ENCODE measurements at regions not wholly inside any gene's neighbourhood (a gene's known extent, or its start where the extent isn't known, plus 50 kb on each side); places are given as distances from the start of the nearest gene placed in this dataset.
A peak's percentile ranks its signal among the peaks of the same experiment; 100 is the strongest.
"Not testable (repeated sequence)": the region's sequence is repeated elsewhere in the genome, so short reads cannot be mapped to it uniquely, and the experiment has no call there.

- no peak overlapping the region for H3K27ac Mint-ChIP-seq
Measured at GRCh38 chr2:236355911-236356310, 91.7 kb upstream of the ASB18 start.

GRCh38 chr2:236356321-236356720 lies 92.1 kb upstream of the ASB18 start:
- not testable (repeated sequence) for H3K4me3 Mint-ChIP-seq; H3K36me3 Mint-ChIP-seq; DNase-seq (ENCODE audit: low spot score in 2 of 2); ATAC-seq; H3K27ac Mint-ChIP-seq; H3K9me3 Mint-ChIP-seq
- H3K4me1 Mint-ChIP-seq: peaks cover 13% of the 10 kb centered on the region

More at GRCh38 chr2:236355911-236356310, 91.7 kb upstream of the ASB18 start:
- DNase-seq (ENCODE audit: low spot score in 2 of 2) (no peak), ATAC-seq (peak; percentile 22)
- no peaks in the 10 kb centered on the region for H3K9me3 Mint-ChIP-seq
- H3K4me3 Mint-ChIP-seq: no peak overlapping the region
- H3K36me3 Mint-ChIP-seq: no peaks in the 10 kb centered on the region
- peaks cover 13% of the 10 kb centered on the region for H3K4me1 Mint-ChIP-seq

- not testable (repeated sequence) for H3K4me1 Mint-ChIP-seq, ATAC-seq, H3K36me3 Mint-ChIP-seq, H3K27ac Mint-ChIP-seq, H3K9me3 Mint-ChIP-seq, H3K4me3 Mint-ChIP-seq
- peak in 1 of 2 donors; percentile 44 for DNase-seq (ENCODE audit: low spot score in 2 of 2)
Measured at GRCh38 chr2:236358482-236358881, 94.3 kb upstream of the ASB18 start.

- Mint-ChIP-seq H3K27ac (no peak overlapping the region), H3K36me3 (no peaks in the 10 kb centered on the region), H3K9me3 (no peaks in the 10 kb centered on the region), H3K4me3 (no peak overlapping the region), H3K4me1 (peaks cover 6% of the 10 kb centered on the region)
- peak; percentile 48 for ATAC-seq
- peak in 1 of 2 donors; percentile 39 for DNase-seq (ENCODE audit: low spot score in 2 of 2)
Measured at GRCh38 chr2:236359426-236360045, 95.3 kb upstream of the ASB18 start.

GRCh38 chr2:236360496-236360895 lies 96.3 kb upstream of the ASB18 start:
- no peaks in the 10 kb centered on the region for H3K36me3 Mint-ChIP-seq
- ATAC-seq (no peak), DNase-seq (ENCODE audit: low spot score in 2 of 2) (no peak)
- H3K9me3 Mint-ChIP-seq: no peaks in the 10 kb centered on the region
- H3K27ac Mint-ChIP-seq: no peak overlapping the region
- peaks cover 15% of the 10 kb centered on the region for H3K4me1 Mint-ChIP-seq
- H3K4me3 Mint-ChIP-seq: no peak overlapping the region

- DNase-seq (ENCODE audit: low spot score in 2 of 2) (no peak), ATAC-seq (no peak)
- Mint-ChIP-seq H3K27ac (no peak overlapping the region), H3K36me3 (no peaks in the 10 kb centered on the region), H3K4me3 (no peak overlapping the region), H3K4me1 (peaks cover 44% of the 10 kb centered on the region), H3K9me3 (no peaks in the 10 kb centered on the region)
Measured at GRCh38 chr2:236363711-236364277, 99.6 kb upstream of the ASB18 start.

GRCh38 chr2:236365258-236366048 lies 101.2 kb upstream of the ASB18 start:
- peak overlapping the region; percentile 55 for H3K4me3 Mint-ChIP-seq
- H3K27ac Mint-ChIP-seq: peak overlapping the region; percentile 62
- H3K9me3 Mint-ChIP-seq: no peaks in the 10 kb centered on the region
- H3K36me3 Mint-ChIP-seq: no peaks in the 10 kb centered on the region
- DNase-seq (ENCODE audit: low spot score in 2 of 2) (no peak), ATAC-seq (no peak)
- H3K4me1 Mint-ChIP-seq: peaks cover 48% of the 10 kb centered on the region

GRCh38 chr2:236366049-236366387 lies 101.8 kb upstream of the ASB18 start:
- ATAC-seq: peak; percentile 50

GRCh38 chr2:236366397-236366796 lies 102.2 kb upstream of the ASB18 start:
- Mint-ChIP-seq H3K4me3 (peak overlapping the region; percentile 55), H3K4me1 (peaks cover 48% of the 10 kb centered on the region), H3K36me3 (no peaks in the 10 kb centered on the region), H3K9me3 (no peaks in the 10 kb centered on the region), H3K27ac (peak overlapping the region; percentile 62)
- peak; percentile 85 for ATAC-seq
- no peak for DNase-seq (ENCODE audit: low spot score in 2 of 2)

More at GRCh38 chr2:236366049-236366387, 101.8 kb upstream of the ASB18 start:
- Mint-ChIP-seq H3K4me3 (peak overlapping the region; percentile 55), H3K36me3 (no peaks in the 10 kb centered on the region), H3K27ac (peak overlapping the region; percentile 62), H3K4me1 (peaks cover 48% of the 10 kb centered on the region), H3K9me3 (no peaks in the 10 kb centered on the region)
- DNase-seq (ENCODE audit: low spot score in 2 of 2): no peak

GRCh38 chr2:236367506-236368289 lies 103.5 kb upstream of the ASB18 start:
- no peaks in the 10 kb centered on the region for H3K36me3 Mint-ChIP-seq
- H3K27ac Mint-ChIP-seq: no peak overlapping the region
- ATAC-seq (no peak), DNase-seq (ENCODE audit: low spot score in 2 of 2) (no peak)
- H3K9me3 Mint-ChIP-seq: no peaks in the 10 kb centered on the region
- peak overlapping the region; percentile 55 for H3K4me3 Mint-ChIP-seq
- H3K4me1 Mint-ChIP-seq: peaks cover 48% of the 10 kb centered on the region

- Mint-ChIP-seq H3K27ac (no peak overlapping the region), H3K36me3 (no peaks in the 10 kb centered on the region), H3K9me3 (no peaks in the 10 kb centered on the region), H3K4me3 (no peak overlapping the region), H3K4me1 (peaks cover 47% of the 10 kb centered on the region)
- DNase-seq (ENCODE audit: low spot score in 2 of 2): no peak
- ATAC-seq: no peak
Measured at GRCh38 chr2:236369661-236370062, 105.5 kb upstream of the ASB18 start.

GRCh38 chr2:236370847-236371409 lies 106.7 kb upstream of the ASB18 start:
- ATAC-seq (no peak), DNase-seq (ENCODE audit: low spot score in 2 of 2) (no peak)
- no peak overlapping the region for H3K27ac Mint-ChIP-seq
- no peak overlapping the region for H3K4me3 Mint-ChIP-seq
- no peaks in the 10 kb centered on the region for H3K36me3 Mint-ChIP-seq
- H3K4me1 Mint-ChIP-seq: peaks cover 40% of the 10 kb centered on the region
- no peaks in the 10 kb centered on the region for H3K9me3 Mint-ChIP-seq

GRCh38 chr2:236375973-236376476 lies 111.8 kb upstream of the ASB18 start:
- Mint-ChIP-seq H3K36me3 (no peaks in the 10 kb centered on the region), H3K27ac (no peak overlapping the region), H3K4me3 (no peak overlapping the region), H3K4me1 (peaks cover 5% of the 10 kb centered on the region), H3K9me3 (no peaks in the 10 kb centered on the region)
- DNase-seq (ENCODE audit: low spot score in 2 of 2) (no peak), ATAC-seq (no peak)

- no peak for DNase-seq (ENCODE audit: low spot score in 2 of 2)
- Mint-ChIP-seq H3K36me3 (no peaks in the 10 kb centered on the region), H3K4me1 (peaks cover 5% of the 10 kb centered on the region), H3K9me3 (no peaks in the 10 kb centered on the region), H3K4me3 (no peak overlapping the region), H3K27ac (no peak overlapping the region)
- ATAC-seq: no peak
Measured at GRCh38 chr2:236376566-236377244, 112.5 kb upstream of the ASB18 start.

Measured in stimulated activated effector memory CD8-positive, alpha-beta T cell treated with anti-CD3 and anti-CD28 coated beads, Interleukin-12 subunit alpha, Interleukin-12 subunit beta, amount 100 ng/mL, for 72 hours (primary cell).